Heart left ventricle (tissue), 13 donors: ENCODE measurements at regions not wholly inside any gene's neighbourhood (a gene's known extent, or its start where the extent isn't known, plus 50 kb on each side); places are given as distances from the start of the nearest gene placed in this dataset.

Source experiments
- CTCF ChIP-seq, 12 donors: fragments of 200-600 bp; sonication (generic) in 4 of 12; IDR thresholded peaks; one replicate each; pipeline versions ENCODE4 v1.5.0 to v1.8.0; 2018 to 2022; ENCODE audit warnings: antibody characterized with exemption in 12 of 12, mild to moderate bottlenecking in 5 of 12
- POLR2A ChIP-seq, 2 donors: fragments of 450-650 bp; IDR thresholded peaks; one replicate each; pipeline ENCODE4 v1.6.1; 2017; ENCODE audit warnings: antibody characterized with exemption in 2 of 2, mild to moderate bottlenecking in 2 of 2, moderate library complexity in 2 of 2
- donor health status: ischemic (EF 13 %, LVEDD 7.1; RV severe dilation, severe dysfunction).
- donor health status: DM: no; HTN: yes; CAD: no.
- donor health status: DM: no; HTN: no; CAD: no.
- donor health status: ischemic (EF 25% LVEDD 6.9; RV normal size, moderate dysfunction).
- donor health status: ischemic (EF 25% LVEDD 5.7; RV mildly dilated, moderate dysfunction).
- donor health status: ischemic (EF 35%, LVEDD 5.7; RV mildly dilated, moderate dysfunction).
- donor health status: nonischemic (EF 11% LVEDD 7.7; RV severe dilation, severe dysfunction).
- donor health status: DM: yes; HTN: yes; CAD: no.
- donor health status: PGD.
- donor health status: ischemic (EF 29% LVEDD 5.4; RV normal size, mild dysfunction).
- donor health status: nonischemic (EF 23%, LVEDD 6.1; RV moderate dilation, normal function).

- no peak for TF ChIP-seq CTCF (IDR thresholded peaks at IDR 0.05)
- no peak for TF ChIP-seq POLR2A (IDR thresholded peaks at IDR 0.05)
These were observed 103.3 kb upstream of the WWC1 start for GRCh38 chr5:168188182-168188581.
